Muscle layer of colon (tissue), 2 donors: ENCODE measurements at regions not wholly inside any gene's neighbourhood (a gene's known extent, or its start where the extent isn't known, plus 50 kb on each side); places are given as distances from the start of the nearest gene placed in this dataset.

Experiments used
- H3K27ac ChIP-seq: one replicate; pipeline ENCODE4 v1.7.0; 2013; ENCODE audit warnings: low read depth, mild to moderate bottlenecking, low read length, moderate library complexity
- H3K27me3 ChIP-seq, 2 donors: one replicate each; pipeline ENCODE4 v1.7.0; 2013; ENCODE audit warnings: low read length in 2 of 2, mild to moderate bottlenecking in 2 of 2; ENCODE audit not compliant: insufficient read depth in 2 of 2, control insufficient read depth in 1 of 2
- H3K36me3 ChIP-seq: one replicate; pipeline ENCODE4 v1.7.0; 2013; ENCODE audit warnings: mild to moderate bottlenecking, low read length; ENCODE audit not compliant: insufficient read depth
- H3K4me1 ChIP-seq: one replicate; pipeline ENCODE4 v1.7.0; 2013; ENCODE audit warnings: mild to moderate bottlenecking, low read length; ENCODE audit not compliant: insufficient read depth
- H3K4me3 ChIP-seq, 2 donors: one replicate each; pipeline ENCODE4 v1.7.0; 2013; ENCODE audit warnings: low read length in 2 of 2, low read depth in 1 of 2, mild to moderate bottlenecking in 1 of 2, moderate library complexity in 1 of 2
- H3K9ac ChIP-seq: one replicate; pipeline ENCODE4 v1.7.0; 2013; ENCODE audit warnings: low read length
- H3K9me3 ChIP-seq: one replicate; pipeline ENCODE4 v1.7.0; 2013; ENCODE audit warnings: mild to moderate bottlenecking, low read length
- donor health status: abdominal sarcoma.
- donor health status: Adenocarcinoma of cecum.

DNA sequence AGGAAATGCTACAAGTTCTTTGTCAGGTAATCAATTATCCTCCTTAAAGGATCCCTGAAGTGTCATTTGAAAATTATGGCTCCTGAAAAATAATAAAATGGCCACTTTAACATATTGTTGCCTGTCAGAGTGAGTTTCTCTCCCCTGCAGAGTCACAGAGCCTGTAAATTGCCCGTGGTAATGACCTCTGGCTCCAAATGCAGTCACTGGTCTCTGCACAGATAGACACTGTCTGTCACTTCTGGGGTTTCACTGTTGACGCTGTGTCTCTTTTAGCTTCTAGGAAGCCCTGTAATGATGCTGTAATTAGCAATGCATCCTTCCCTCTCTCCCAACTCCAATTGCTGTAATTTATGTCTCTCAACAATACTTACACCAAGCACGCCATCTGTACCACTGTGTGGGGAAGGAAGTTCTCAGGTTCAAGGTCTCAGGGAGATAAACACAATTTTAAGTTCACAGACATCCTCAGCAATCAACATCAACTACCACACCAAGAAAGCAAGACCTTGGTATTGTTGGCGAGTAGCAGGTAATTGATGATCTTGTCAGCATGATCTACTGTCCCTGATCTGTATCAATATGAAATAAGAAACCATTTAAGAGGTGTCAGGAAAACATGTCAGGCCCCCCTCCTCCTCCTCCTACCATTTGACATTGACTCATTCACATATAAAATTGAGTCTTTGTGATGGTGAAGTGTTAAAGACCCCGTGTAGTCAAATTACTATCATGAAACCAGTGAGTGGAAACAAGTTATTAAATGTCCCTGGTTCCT is 91.2 kb upstream of the SULF2 start:
- Histone ChIP-seq H3K27me3 (no peaks in the 10 kb centered on the region), H3K9ac (no peak overlapping the region), H3K9me3 (no peaks in the 10 kb centered on the region), H3K36me3 (no peaks in the 10 kb centered on the region), H3K4me1 (no peaks in the 10 kb centered on the region), H3K27ac (no peak overlapping the region), H3K4me3 (no peak overlapping the region)

DNA sequence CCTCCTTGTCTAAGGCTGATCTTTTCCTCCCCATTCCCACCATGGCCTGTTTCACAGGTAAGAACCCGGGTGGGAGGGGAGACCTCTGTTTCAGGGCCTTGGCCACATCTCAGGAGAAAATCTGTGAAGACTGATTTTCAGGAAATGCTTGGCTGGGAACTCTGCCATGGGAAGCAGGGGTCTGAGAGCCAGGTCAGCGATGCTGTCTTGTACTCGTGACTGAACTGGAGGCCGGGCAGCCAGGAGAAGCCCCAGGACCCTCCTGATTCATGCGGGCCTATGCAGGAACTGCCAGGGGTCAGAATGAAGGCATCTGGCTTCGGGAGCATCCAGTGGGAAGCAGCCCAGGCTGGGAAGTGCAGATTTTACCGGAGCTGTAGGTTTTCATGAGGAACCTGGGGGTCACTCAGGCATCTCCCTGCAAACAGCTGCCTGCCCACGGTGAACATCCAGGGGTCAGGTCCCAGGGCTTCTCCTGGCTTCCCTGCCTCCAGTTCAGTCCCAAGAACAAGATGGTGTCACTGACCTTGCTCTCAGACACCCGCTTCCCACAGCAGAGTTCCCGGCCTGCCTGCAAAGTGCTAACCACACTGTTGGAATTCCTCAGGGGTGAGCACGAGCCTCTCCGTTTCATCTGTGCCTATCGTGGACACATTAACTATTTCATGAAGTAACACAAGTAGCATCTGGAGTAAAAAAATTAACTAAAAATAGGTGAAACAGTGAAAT is 90.2 kb upstream of the SULF2 start:
- Histone ChIP-seq H3K9me3 (no peaks in the 10 kb centered on the region), H3K27me3 (no peaks in the 10 kb centered on the region), H3K4me1 (no peaks in the 10 kb centered on the region), H3K9ac (no peak overlapping the region), H3K36me3 (no peaks in the 10 kb centered on the region), H3K27ac (no peak overlapping the region), H3K4me3 (no peak overlapping the region)

DNA sequence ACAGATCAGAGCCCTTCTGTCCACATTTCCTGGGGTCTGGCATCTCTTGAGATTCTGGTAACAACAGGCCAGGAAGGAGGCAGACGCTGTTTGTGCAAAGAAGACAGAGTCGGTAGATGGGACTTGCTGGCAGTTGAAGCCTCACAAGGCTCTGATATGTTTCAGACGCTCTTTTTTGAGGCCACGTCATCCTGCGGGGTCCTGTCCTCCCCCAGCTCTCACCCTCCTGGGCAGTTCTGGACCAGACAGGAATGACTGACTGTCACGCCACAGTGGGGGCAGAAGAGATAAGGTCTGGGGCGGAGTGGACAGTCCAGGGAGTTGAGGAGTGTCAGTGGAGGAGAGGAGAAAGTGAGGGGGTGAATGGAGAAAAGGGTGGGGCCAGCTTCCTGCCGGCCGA is 87.1 kb upstream of the SULF2 start:
- H3K36me3 ChIP-seq = no peaks in the 10 kb centered on the region
- H3K9ac ChIP-seq = no peak overlapping the region
- H3K4me1 ChIP-seq = no peaks in the 10 kb centered on the region
- H3K4me3 ChIP-seq = no peak overlapping the region
- H3K27me3 ChIP-seq = no peaks in the 10 kb centered on the region
- no peak overlapping the region for H3K27ac ChIP-seq
- H3K9me3 ChIP-seq = no peaks in the 10 kb centered on the region

DNA sequence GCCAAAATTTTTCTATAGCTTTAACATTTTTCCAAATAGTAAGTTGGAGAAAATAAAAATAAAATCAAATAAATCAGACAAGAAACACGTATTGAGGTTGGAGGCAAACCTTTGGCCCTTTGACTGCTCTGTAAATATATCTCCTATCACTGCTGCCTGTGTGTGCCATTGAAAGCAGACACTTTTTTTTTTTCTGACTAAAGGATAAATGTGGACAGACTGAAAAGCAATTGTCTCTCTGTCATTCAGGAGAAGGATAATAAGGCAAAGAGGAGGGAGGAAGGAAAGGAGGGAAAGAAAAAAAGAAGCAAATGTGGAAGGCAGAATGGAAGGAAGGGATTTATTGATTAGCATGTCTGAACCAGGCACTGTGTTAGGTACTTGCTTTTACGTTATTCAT is 85.2 kb upstream of the SULF2 start:
- no peaks in the 10 kb centered on the region for H3K36me3 ChIP-seq
- H3K9me3 ChIP-seq = no peaks in the 10 kb centered on the region
- H3K27me3 ChIP-seq = no peaks in the 10 kb centered on the region
- no peaks in the 10 kb centered on the region for H3K4me1 ChIP-seq
- no peak overlapping the region for H3K9ac ChIP-seq
- no peak overlapping the region for H3K4me3 ChIP-seq
- no peak overlapping the region for H3K27ac ChIP-seq

DNA sequence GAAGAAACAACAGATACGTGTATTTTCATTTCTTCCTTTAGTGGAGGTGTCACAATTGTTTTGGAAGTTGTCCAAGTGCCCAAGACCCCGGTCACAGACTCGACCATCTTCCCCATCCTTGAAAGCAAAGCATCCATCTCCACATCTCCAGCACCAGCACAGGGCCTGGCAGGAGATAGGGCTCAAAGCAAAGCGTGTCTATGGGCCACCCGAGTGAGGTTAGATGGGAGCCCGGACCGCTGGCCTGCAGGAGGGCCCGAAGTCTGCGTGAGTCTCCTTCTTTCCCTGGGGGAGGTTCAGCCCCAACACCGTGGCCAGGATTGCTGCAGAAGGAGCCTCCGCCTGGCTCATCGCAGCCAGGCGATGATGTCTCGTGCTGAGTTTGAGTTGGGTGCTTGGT is 83.5 kb upstream of the SULF2 start:
- no peaks in the 10 kb centered on the region for H3K9me3 ChIP-seq
- H3K27me3 ChIP-seq = no peaks in the 10 kb centered on the region
- no peak overlapping the region for H3K4me3 ChIP-seq
- H3K9ac ChIP-seq = no peak overlapping the region
- no peaks in the 10 kb centered on the region for H3K4me1 ChIP-seq
- no peak overlapping the region for H3K27ac ChIP-seq
- H3K36me3 ChIP-seq = no peaks in the 10 kb centered on the region

DNA sequence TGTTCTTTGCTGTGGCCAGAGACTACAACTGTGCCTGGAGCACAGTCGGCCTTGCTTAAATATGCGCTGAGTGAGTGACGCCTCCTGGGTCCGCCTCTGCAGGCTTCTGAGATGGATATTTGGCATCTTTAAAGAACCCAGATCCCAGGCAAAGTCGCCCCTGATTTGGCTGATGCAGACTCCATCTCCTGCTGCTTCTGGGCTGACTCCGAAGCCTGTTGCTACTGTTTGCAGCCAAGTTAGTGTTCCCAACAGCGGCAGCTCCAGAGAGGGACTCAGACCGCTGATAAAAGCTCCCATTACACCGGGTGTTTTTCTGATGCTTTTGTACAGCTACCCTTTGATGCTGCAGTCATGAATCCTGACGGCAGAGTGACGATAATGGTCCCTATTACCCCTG is 83.0 kb upstream of the SULF2 start:
- no peaks in the 10 kb centered on the region for H3K27me3 ChIP-seq
- no peaks in the 10 kb centered on the region for H3K9me3 ChIP-seq
- H3K36me3 ChIP-seq = no peaks in the 10 kb centered on the region
- H3K4me1 ChIP-seq = no peaks in the 10 kb centered on the region
- no peak overlapping the region for H3K4me3 ChIP-seq
- no peak overlapping the region for H3K27ac ChIP-seq
- H3K9ac ChIP-seq = no peak overlapping the region

DNA sequence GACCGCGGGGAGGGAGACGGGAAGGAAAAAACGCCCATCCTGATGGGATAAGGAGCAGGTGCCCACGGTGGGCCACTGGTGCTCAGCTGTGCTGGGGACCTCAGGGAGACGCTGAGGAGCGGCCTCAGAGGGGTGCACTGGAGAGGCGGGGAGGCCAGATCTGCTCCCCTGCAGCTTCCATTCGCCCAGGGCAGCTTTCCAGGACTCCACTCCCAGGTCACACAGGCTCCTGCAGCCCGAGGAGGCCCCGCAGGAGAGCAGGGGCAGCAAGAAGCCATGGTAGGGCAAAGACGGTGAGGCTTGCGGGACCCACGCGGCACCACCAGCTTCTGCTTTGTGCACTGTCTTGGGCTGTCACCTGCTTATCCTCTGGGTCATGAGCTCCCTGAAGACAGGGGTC is 82.5 kb upstream of the SULF2 start:
- no peaks in the 10 kb centered on the region for H3K36me3 ChIP-seq
- no peak overlapping the region for H3K27ac ChIP-seq
- no peaks in the 10 kb centered on the region for H3K27me3 ChIP-seq
- no peaks in the 10 kb centered on the region for H3K9me3 ChIP-seq
- no peak overlapping the region for H3K4me3 ChIP-seq
- H3K4me1 ChIP-seq = no peaks in the 10 kb centered on the region
- no peak overlapping the region for H3K9ac ChIP-seq

DNA sequence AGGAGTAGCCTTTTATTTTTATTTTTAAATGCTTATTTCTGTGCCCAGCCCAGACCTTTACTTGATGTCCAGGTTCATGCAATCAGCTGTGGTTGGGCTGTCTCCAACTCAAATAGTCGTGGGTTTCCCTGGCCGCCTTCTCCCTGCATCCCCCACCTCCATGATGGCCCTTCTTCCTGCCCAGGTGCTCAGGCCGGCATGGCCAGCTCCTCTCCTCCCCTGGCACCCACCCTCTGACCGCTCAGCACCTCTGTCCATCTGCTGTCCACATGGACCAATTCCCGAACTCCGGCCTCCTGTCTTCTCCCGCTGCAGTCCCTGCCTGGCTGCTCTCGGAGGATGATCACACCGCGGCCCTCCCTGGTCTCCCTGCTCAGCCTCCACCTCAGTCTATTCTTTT is 81.2 kb upstream of the SULF2 start:
- Histone ChIP-seq H3K4me3 (no peak overlapping the region), H3K36me3 (no peaks in the 10 kb centered on the region), H3K9ac (no peak overlapping the region), H3K27me3 (no peaks in the 10 kb centered on the region), H3K4me1 (no peaks in the 10 kb centered on the region), H3K27ac (no peak overlapping the region), H3K9me3 (no peaks in the 10 kb centered on the region)

DNA sequence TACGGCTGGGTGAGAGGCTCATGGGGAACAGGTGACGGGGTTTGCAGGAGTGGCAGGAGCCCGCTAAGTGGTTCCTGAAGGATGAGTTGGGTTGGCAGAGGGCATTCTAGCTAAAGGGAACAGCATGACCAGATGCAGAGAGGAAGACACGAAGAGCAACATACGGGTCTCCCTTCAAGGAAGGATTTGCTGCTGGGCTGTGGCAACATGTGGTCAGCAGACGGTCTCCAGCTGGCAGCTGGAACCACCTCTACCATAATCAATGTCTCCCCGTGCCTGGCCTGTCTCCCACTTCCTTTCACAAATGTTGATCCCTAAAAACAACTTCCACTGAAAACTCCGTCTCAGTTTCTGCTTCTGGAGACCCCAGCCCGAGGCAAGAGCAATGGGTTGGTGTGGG is 80.6 kb upstream of the SULF2 start:
- no peaks in the 10 kb centered on the region for H3K27me3 ChIP-seq
- no peak overlapping the region for H3K27ac ChIP-seq
- H3K36me3 ChIP-seq = no peaks in the 10 kb centered on the region
- H3K4me3 ChIP-seq = no peak overlapping the region
- no peaks in the 10 kb centered on the region for H3K4me1 ChIP-seq
- no peak overlapping the region for H3K9ac ChIP-seq
- no peaks in the 10 kb centered on the region for H3K9me3 ChIP-seq

DNA sequence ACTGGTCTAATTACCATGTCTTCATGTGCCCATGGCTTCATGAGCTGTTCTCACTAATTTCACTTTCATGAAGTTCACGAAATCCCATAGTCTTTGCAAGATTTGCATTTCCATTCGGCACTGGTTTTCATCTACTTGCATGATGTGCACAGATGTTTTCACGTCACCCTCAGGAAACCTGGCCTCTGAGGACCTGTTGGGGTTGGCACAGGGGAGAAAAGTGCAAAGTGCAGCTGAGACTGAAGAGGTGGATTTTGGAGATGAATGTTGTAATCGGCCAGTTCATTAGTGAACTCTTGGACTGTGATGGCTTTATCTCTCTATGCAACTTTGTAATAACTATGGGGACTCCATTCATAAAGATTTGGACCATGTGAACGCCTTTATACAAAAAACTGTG is 80.2 kb upstream of the SULF2 start:
- H3K36me3 ChIP-seq = no peaks in the 10 kb centered on the region
- H3K4me3 ChIP-seq = no peak overlapping the region
- H3K27ac ChIP-seq = no peak overlapping the region
- H3K4me1 ChIP-seq = no peaks in the 10 kb centered on the region
- H3K9me3 ChIP-seq = no peaks in the 10 kb centered on the region
- no peak overlapping the region for H3K9ac ChIP-seq
- no peaks in the 10 kb centered on the region for H3K27me3 ChIP-seq

DNA sequence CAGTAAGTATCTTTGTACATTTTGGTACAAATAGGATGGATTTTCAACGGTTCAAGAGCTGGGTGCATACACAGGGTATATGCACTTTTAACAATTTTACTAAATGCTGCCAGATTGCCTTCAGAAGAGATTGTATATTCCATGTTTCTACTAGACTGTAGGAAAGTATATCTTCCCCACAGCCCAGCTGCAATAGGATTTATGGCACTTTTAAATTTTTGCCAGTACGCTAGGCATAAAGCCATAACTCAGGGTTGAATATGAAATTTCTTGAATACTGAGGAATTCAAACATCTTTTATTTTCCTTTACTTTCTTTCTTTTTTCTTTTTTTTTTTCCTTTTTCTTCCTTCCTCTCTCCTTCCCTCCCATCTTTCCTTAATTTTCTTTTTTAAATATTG is 78.7 kb upstream of the SULF2 start:
- Histone ChIP-seq H3K9me3 (no peaks in the 10 kb centered on the region), H3K9ac (no peak overlapping the region), H3K36me3 (no peaks in the 10 kb centered on the region), H3K27me3 (no peaks in the 10 kb centered on the region), H3K27ac (no peak overlapping the region), H3K4me1 (no peaks in the 10 kb centered on the region), H3K4me3 (no peak overlapping the region)
